GM19324 (cell line): ENCODE measurements at regions not wholly inside any gene's neighbourhood (a gene's known extent, or its start where the extent isn't known, plus 50 kb on each side); places are given as distances from the start of the nearest gene placed in this dataset.
"Not testable (repeated sequence)": the region's sequence is repeated elsewhere in the genome, so short reads cannot be mapped to it uniquely, and the experiment has no call there.

Experiments used
- ATAC-seq: cut with Tn5 transposase; IDR thresholded peaks from one replicate; pipeline ENCODE4 v1.9.1; 2021; ENCODE audit warnings: mild to moderate bottlenecking, moderate library complexity; ENCODE audit not compliant: unreplicated experiment, low FRiP score

GRCh38 chr2:34308140-34308539 lies 709.0 kb upstream of the FAM98A start:
- no peak for ATAC-seq

DNA sequence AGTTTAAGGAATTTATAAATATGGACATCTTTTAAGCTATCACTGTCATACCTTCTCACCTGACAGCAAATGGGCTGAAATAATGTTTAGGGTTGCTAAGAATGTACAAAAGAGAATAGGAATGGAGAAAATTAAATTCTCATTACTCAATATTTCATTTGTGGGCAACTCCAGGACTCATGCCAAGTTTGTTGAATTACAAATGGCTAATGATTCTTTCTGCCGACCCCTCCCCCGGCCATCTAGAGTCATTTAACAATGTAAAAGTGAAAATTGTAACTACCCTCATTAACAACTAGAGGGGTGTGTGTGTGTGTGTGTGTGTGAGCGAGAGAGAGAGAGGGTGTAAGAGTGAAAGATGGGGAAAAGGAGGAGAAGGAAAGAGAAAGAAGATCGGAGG lies 708.5 kb upstream of the FAM98A start:
- no peak for ATAC-seq

- no peak for ATAC-seq
Measured at GRCh38 chr2:34306745-34307144, 707.6 kb upstream of the FAM98A start.

GRCh38 chr2:34305587-34305986 lies 706.5 kb upstream of the FAM98A start:
- no peak for ATAC-seq

GRCh38 chr2:34294961-34295360 lies 695.9 kb upstream of the FAM98A start:
- ATAC-seq: no peak

GRCh38 chr2:34291076-34291475 lies 692.0 kb upstream of the FAM98A start:
- ATAC-seq: peak; percentile 81

DNA sequence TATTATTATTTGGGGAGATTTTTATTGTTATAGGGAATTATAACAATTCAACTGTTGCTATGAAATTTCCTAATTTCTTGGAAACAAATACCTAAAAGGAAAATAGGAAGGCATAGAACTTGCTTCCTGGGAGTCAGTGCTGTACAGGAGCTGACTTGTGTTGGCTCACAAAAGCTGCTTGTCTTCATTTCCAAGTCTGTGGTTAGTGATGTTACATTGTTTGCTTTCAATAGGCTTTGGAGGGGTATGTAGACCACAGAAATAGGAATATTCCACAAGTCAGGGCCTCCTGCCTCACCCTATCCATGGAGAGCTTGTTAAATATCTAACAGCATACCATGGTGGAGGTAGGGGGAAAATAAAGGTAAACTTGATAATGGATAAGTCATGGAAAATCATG lies 688.9 kb upstream of the FAM98A start:
- ATAC-seq: no peak

DNA sequence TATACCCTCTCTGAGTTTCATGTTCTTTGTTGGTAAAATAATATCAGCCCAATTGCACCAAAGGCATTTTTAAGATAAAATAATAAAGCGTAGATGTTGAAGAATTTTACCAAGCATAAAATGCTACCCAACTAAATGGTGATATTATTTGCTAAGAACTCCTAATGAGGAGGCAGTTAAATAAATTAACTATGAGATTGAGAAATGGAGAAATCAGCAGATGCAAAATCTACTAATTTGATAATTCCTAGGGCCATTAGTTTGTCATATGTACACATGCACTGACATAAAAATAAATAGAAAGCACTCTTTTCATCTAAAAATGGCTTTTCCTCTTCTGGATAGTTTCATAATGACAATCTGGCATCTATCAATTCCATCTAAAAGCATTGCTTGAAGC lies 681.5 kb upstream of the FAM98A start:
- no peak for ATAC-seq

DNA sequence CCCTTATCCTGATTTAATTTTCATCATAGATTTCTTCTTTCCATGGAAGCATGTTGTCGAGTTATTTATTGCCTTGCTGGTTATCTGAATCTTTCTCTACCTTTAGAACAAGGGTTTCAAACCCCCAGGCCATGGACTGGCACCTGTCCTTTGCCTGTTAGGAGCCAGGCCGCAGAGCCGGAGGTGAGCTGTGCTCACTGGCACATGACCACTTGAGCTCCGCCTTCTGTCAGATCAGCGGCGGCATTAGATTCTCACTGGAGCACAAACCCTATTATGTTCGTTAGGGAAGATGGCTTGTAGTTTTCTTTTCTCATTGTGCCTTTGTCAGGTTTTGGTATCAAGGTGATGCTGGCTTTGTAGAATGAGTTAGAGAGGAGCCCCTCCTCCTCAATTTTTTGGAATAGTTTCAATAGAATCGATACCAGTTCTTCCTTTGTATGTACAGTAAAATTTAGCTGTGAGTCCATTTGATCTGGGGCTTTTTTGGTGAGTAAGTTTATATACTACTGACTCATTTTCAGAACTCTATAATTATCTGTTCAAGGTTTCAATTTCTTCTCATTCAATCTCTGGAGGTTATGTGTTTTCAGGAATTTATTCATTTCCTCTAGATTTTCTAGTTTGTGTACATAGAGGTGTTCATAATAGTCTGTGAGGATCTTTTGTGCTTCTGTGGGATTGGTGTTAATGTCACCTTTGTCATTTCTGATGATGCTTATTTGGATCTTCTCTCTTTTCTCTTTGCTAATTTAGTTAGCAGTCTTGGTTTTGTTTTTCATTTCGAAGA lies 668.0 kb upstream of the FAM98A start:
- peak; percentile 70 for ATAC-seq

DNA sequence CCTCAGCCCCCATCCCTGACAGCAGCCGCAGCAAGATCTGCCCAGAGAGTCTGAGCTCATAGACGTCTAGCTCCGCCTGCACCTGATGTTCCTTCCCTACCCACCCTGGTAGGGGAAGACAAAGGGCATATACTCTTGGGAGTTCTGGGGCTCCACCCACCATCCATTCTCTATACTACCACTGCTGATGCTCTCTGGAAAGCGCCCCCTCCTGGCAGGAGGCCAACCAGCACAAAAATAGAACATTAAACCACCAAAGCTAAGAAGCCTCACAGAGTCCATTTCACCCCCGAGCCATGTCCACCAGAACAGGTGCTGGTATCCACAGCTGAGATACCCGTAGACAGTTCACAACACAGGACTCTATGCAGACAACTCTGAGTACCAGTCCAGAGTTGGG lies 662.6 kb upstream of the FAM98A start:
- ATAC-seq: no peak

- ATAC-seq: no peak
Measured at GRCh38 chr2:34254272-34254878, 655.3 kb upstream of the FAM98A start.

DNA sequence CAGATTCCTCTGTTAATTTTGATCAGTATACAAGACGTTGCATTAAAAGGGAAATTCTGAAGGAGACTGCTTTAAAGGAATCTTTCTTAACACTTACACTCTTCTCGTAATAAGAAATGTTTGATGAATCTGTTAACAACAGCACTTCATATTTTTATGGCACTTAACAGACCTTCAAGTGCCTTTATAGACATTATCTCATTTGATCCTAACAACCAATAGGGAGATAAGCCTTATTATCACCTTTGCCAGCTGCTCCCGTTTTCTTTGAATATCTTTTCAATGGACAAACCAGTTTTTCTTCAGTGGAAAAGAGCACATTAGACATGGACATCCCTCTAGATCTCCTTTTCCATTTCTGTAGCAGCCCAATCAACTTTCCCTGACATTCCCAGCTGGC lies 653.0 kb upstream of the FAM98A start:
- no peak for ATAC-seq

DNA sequence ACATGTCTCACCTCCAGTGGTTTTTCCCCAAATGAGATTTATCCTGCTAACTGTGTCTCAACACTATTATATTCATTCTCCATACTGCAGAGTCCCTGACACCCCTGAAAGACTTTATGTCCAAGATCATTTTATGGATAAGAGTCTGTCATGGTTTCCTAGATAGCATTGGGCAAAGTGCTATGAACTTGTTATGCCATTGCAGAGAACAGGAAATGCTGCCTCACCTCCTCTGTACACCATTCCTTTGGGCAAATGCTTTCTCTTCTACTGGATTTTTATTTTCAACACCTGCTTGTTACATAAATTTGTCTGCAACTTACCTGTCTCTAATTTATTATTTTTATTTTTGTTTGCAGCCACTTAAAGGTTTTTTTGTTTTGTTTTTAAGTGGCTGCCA lies 652.5 kb upstream of the FAM98A start:
- no peak for ATAC-seq

- no peak for ATAC-seq
Measured at GRCh38 chr2:34244195-34244594, 645.1 kb upstream of the FAM98A start.

- no peak for ATAC-seq
Measured at GRCh38 chr2:34242763-34243123, 643.6 kb upstream of the FAM98A start.

- ATAC-seq: no peak
Measured at GRCh38 chr2:34241905-34242762, 643.0 kb upstream of the FAM98A start.

DNA sequence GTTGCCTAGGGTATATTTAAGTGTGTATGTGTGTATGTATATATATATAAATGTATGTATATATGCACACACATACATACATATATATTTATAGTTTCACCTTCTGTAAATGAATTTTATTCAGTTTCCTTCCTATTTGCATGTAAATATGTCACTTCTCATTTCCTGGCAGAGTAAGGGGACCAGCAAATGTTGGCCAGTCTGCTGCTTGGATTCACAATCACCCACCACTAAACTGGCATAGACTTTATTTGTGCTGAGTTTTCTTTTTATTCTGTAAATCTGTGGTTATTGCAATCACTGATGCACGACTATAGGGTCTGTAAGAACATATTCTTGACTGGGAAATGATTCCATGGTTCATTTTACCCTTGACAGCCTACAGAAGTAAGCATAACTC lies 640.4 kb upstream of the FAM98A start:
- ATAC-seq: no peak

- ATAC-seq: no peak
Measured at GRCh38 chr2:34234823-34235222, 635.7 kb upstream of the FAM98A start.

DNA sequence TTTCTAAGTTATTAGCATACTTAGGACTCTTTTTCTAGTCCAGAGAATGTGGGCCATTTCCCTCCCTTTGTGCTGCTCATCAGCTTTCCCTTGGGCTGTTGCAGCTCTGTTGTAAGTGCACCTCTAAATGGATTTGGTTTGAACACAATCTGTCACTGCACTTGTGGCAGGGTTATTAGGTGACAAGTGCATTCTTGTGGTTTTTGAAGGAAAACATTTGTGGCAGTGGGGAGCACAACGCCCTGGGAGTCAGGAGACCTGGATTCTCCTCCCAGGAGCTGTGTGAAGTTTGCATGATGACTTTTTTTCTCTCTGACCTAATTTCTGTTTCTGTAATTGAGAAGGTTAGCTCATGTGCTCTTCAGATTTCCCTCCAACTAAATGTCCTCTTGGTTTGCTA lies 630.9 kb upstream of the FAM98A start:
- no peak for ATAC-seq

- no peak for ATAC-seq
Measured at GRCh38 chr2:34215174-34215573, 616.1 kb upstream of the FAM98A start.

GRCh38 chr2:34210382-34210781 lies 611.3 kb upstream of the FAM98A start:
- not testable (repeated sequence) for ATAC-seq
